ENCODE measurements at regions not wholly inside any gene's neighbourhood (a gene's known extent, or its start where the extent isn't known, plus 50 kb on each side); places are given as distances from the start of the nearest gene placed in this dataset.

DNA sequence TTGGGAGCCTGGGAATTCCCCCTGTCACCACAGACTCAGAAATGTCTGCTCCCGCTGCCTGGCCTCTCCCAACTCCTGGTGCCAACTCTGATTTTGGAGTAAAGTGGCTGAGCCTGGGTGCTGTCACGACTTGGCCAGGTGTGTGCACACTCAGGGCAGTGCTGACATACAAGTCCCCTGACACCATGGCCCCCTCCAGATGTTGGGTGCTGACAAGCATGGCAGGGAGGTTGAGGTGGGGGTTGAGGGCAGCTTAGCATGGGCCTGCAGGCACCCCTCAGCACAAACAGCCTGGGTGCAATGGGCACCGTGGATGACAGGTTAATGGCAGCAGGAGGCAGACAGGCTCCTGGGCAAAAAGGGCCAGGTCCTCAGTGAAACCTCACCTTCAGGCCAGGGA is 511.2 kb downstream of the SQOR start (continued):
- TF ChIP-seq, protein P1, sequence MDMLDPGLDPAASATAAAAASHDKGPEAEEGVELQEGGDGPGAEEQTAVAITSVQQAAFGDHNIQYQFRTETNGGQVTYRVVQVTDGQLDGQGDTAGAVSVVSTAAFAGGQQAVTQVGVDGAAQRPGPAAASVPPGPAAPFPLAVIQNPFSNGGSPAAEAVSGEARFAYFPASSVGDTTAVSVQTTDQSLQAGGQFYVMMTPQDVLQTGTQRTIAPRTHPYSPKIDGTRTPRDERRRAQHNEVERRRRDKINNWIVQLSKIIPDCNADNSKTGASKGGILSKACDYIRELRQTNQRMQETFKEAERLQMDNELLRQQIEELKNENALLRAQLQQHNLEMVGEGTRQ (IDR thresholded peaks at IDR 0.05; ENCODE audit: low read length) = no peak
- TF ChIP-seq RAD21 (IDR thresholded peaks at IDR 0.05 in 1 of 2, conservative IDR thresholded peaks at IDR 0.05 in 1 of 2; ENCODE audit: low read depth in 2 of 2, low read length in 2 of 2) = no peak
- no peak for TF ChIP-seq RXRA (IDR thresholded peaks at IDR 0.05; ENCODE audit: insufficient read depth, low read depth, low read length)

All from H1 (cell line).